Body of pancreas (tissue), 4 donors: ENCODE measurements at regions not wholly inside any gene's neighbourhood (a gene's known extent, or its start where the extent isn't known, plus 50 kb on each side); places are given as distances from the start of the nearest gene placed in this dataset.

Experiments
- ATAC-seq: fragments of 150-250 bp; one replicate; pipeline ENCODE4 v1.9.1; 2016
- DNase-seq, 4 donors: peaks; one replicate each; pipeline ENCODE4 v3.0.0-alpha.2; 2019
- H3K27ac ChIP-seq, 4 donors: fragments of 200-600 bp; sonication (generic); 1 replicate in 3 of 4; 2 replicates in 1 of 4; pipeline versions ENCODE4 v1.5.1 to v1.6.1; 2016 to 2019; ENCODE audit warnings: mild to moderate bottlenecking in 1 of 4, mixed read lengths in 1 of 4, moderate library complexity in 1 of 4
- H3K27me3 ChIP-seq, 2 donors: fragments of 200-600 bp; sonication (generic); one replicate each; pipeline ENCODE4 v1.6.0; 2016; ENCODE audit warnings: mild to moderate bottlenecking in 1 of 2
- H3K36me3 ChIP-seq, 2 donors: fragments of 200-600 bp; sonication (generic); replicated peaks in 1 of 2; 2 replicates each; pipeline ENCODE4 v1.5.1; 2016; ENCODE audit warnings: low read depth in 2 of 2; ENCODE audit not compliant: insufficient read depth in 1 of 2
- H3K4me1 ChIP-seq: fragments of 200-600 bp; sonication (generic); one replicate; pipeline ENCODE4 v1.6.0; 2016
- H3K4me3 ChIP-seq, 2 donors: fragments of 200-600 bp; sonication (generic); 1 replicate in 1 of 2; 2 replicates in 1 of 2; pipeline ENCODE4 v1.5.1; 2016 to 2019
- H3K9me3 ChIP-seq, 3 donors: fragments of 200-600 bp; sonication (generic); 1 replicate in 2 of 3; 2 replicates in 1 of 3; pipeline ENCODE4 v1.5.1; 2016
- CTCF ChIP-seq, 7 experiments: fragments of 450-650 bp in 4 of 7; fragments of 200-600 bp in 3 of 7; sonication (generic) in 3 of 7; IDR thresholded peaks; one replicate each; pipeline ENCODE4 v1.5.1; 2016 to 2019; ENCODE audit warnings: antibody characterized with exemption in 7 of 7
- POLR2A ChIP-seq, 3 donors: fragments of 450-650 bp; IDR thresholded peaks; one replicate each; pipeline ENCODE4 v1.6.1; 2016; ENCODE audit warnings: antibody characterized with exemption in 3 of 3, mild to moderate bottlenecking in 2 of 3
- WGBS, 2 donors: methylation state at CpG; one replicate each; pipeline ENCODE4 v1.1.5; 2017; 5-methylcytosine and 5-hydroxymethylcytosine counted together
- intact Hi-C: fragments of 100-400 bp; cut with DNase I; formaldehyde crosslinking; loops from one replicate; pipeline ENCODE4 v1.15.1; 2023

DNA sequence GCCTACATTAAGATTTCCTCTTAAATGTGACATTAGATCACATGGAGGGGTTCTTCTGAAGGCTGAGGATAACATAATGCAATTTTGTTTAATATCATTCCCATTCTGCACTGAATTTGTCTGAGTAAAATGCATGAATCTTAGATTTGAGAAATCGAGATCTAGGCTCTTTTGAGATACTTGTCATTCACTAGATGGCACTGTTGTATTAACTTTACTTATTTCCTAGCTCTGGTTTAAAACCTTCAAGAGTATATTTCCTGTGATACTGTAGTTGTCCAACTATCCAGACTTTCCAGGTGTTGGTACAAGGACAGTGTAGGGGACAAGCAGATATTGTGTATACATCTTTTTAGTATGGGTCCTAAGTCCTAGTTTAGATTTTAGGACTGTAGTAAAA, 91.7 kb upstream of the SEL1L start:
- Histone ChIP-seq H3K27ac (no peak overlapping the region), H3K27me3 (no peaks in the 10 kb centered on the region), H3K9me3 (no peaks in the 10 kb centered on the region), H3K36me3 (no peaks in the 10 kb centered on the region), H3K4me1 (no peaks in the 10 kb centered on the region), H3K4me3 (no peak overlapping the region)
- peak; percentile 66 for ATAC-seq
- TF ChIP-seq POLR2A (IDR thresholded peaks at IDR 0.05) (no peak), CTCF (IDR thresholded peaks at IDR 0.05) (peak in 6 of 7 experiments; percentile 34 to 71 (median 59))
- DNase-seq: no peak
- 0% methylated on average over 1 of the region's 1 CpG for WGBS, 2 donors
- intact Hi-C loops: loop anchor here (10.0 kb wide), 1 partner anchor 61 kb away; no protein-coding TSS in a partner anchor

GRCh38 chr14:81632157-81632556, 98.5 kb upstream of the SEL1L start:
- no peak overlapping the region for H3K27ac ChIP-seq
- no peaks in the 10 kb centered on the region for H3K27me3 ChIP-seq
- intact Hi-C loops: no loop called here
- no peaks in the 10 kb centered on the region for H3K9me3 ChIP-seq
- H3K4me1 ChIP-seq: peaks cover 9% of the 10 kb centered on the region
- no peak for TF ChIP-seq CTCF (IDR thresholded peaks at IDR 0.05)
- no peak for TF ChIP-seq POLR2A (IDR thresholded peaks at IDR 0.05)
- no peaks in the 10 kb centered on the region for H3K36me3 ChIP-seq
- no peak overlapping the region for H3K4me3 ChIP-seq
- DNase-seq: no peak
- no peak for ATAC-seq

- TF ChIP-seq CTCF (IDR thresholded peaks at IDR 0.05) (no peak), POLR2A (IDR thresholded peaks at IDR 0.05) (no peak)
- DNase-seq: peak in 2 of 4 donors; percentile 12 to 23
Measured at GRCh38 chr14:81633496-81633895, 99.8 kb upstream of the SEL1L start.

GRCh38 chr14:81637639-81638038, 104.0 kb upstream of the SEL1L start:
- Histone ChIP-seq H3K27me3 (no peaks in the 10 kb centered on the region), H3K27ac (no peak overlapping the region), H3K36me3 (no peaks in the 10 kb centered on the region), H3K9me3 (no peaks in the 10 kb centered on the region), H3K4me1 (peaks cover 9% of the 10 kb centered on the region), H3K4me3 (no peak overlapping the region)
- TF ChIP-seq POLR2A (IDR thresholded peaks at IDR 0.05): no peak
- TF ChIP-seq CTCF (IDR thresholded peaks at IDR 0.05): no peak
- DNase-seq: no peak
- intact Hi-C loops: no loop called here
- 27 to 38% methylated on average over 1 of the region's 1 CpG for WGBS, 2 donors
- ATAC-seq: no peak

More at GRCh38 chr14:81633496-81633895, 99.8 kb upstream of the SEL1L start:
- no peak overlapping the region for H3K4me3 ChIP-seq
- peaks cover 9% of the 10 kb centered on the region for H3K4me1 ChIP-seq
- no peak overlapping the region for H3K27ac ChIP-seq
- peak; percentile 78 for ATAC-seq
- no peaks in the 10 kb centered on the region for H3K27me3 ChIP-seq
- intact Hi-C loops: no loop called here
- no peaks in the 10 kb centered on the region for H3K36me3 ChIP-seq
- H3K9me3 ChIP-seq: no peaks in the 10 kb centered on the region

DNA sequence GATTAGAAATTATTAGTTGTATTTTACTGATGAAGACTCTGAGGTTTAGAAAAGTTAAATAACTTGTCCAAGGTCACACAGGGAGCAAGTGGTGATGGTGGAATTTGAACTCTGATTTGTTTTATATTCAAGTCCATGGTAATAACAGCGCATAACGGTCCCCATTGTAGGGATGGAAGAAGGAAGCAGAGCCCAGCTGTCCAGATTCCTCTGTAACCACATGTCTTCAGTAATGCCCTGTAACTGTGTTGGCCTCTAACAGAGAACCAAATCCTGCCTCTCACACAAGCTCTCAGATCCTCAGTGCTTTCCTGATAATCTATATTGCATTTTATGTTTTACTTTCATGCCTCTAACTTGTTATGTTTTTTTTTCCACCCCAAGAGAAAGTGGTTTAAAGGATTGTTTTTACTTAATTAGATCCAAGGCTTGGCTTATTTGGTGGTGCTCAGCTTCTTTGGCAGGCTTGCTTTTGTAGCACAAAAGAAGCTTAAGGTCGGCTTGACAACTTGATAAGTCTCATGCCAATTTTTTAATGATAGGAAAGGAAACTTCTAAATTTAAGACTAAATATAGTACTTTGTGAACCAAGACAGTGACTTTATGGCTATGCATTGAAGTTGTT, 105.1 kb upstream of the SEL1L start:
- intact Hi-C loops: no loop called here
- no peaks in the 10 kb centered on the region for H3K4me1 ChIP-seq
- no peak overlapping the region for H3K27ac ChIP-seq
- DNase-seq: no peak
- no peaks in the 10 kb centered on the region for H3K27me3 ChIP-seq
- TF ChIP-seq CTCF (IDR thresholded peaks at IDR 0.05): no peak
- TF ChIP-seq POLR2A (IDR thresholded peaks at IDR 0.05): no peak
- no peaks in the 10 kb centered on the region for H3K9me3 ChIP-seq
- ATAC-seq: no peak
- WGBS, 2 donors: 69 to 73% methylated on average over 3 of the region's 3 CpGs
- no peak overlapping the region for H3K4me3 ChIP-seq
- no peaks in the 10 kb centered on the region for H3K36me3 ChIP-seq
